Activated B cell treated with CpG ODN at 0.5 μM for 24 hours (primary cell): ENCODE measurements at regions not wholly inside any gene's neighbourhood (a gene's known extent, or its start where the extent isn't known, plus 50 kb on each side); places are given as distances from the start of the nearest gene placed in this dataset.
"Not testable (repeated sequence)": the region's sequence is repeated elsewhere in the genome, so short reads cannot be mapped to it uniquely, and the experiment has no call there.

Experiments
- ATAC-seq: fragments of 200-7000 bp; cut with Tn5 transposase; one replicate; pipeline ENCODE4 v1.10.0; 2021; ENCODE audit warnings: low read depth, mild to moderate bottlenecking, moderate library complexity
- CTCF ChIA-PET: fragments of 350-600 bp; sonication (Branson Sonifier 250); formaldehyde crosslinking; loops from one replicate; lab custom pipeline; 2021; ENCODE audit warnings: antibody characterized with exemption; lab: Charles Lee
- POLR2A ChIA-PET: fragments of 350-600 bp; sonication (Branson Sonifier 250); formaldehyde crosslinking; loops from one replicate; lab custom pipeline; 2021; ENCODE audit warnings: antibody characterized with exemption; lab: Charles Lee
- DNase-seq: peaks from one replicate; pipeline ENCODE4 v3.0.0; 2022
- H3K27ac Mint-ChIP-seq: one replicate; pipeline ENCODE4 v1.8.0; 2020; ENCODE audit warnings: mixed read lengths
- H3K27me3 Mint-ChIP-seq: one replicate; pipeline ENCODE4 v1.8.0; 2021; ENCODE audit warnings: mixed read lengths
- H3K36me3 Mint-ChIP-seq: one replicate; pipeline ENCODE4 v1.8.0; 2021; ENCODE audit warnings: low read depth, mixed read lengths
- H3K4me1 Mint-ChIP-seq: one replicate; pipeline ENCODE4 v1.8.0; 2021; ENCODE audit warnings: mixed read lengths
- H3K4me3 Mint-ChIP-seq: one replicate; pipeline ENCODE4 v1.8.0; 2020; ENCODE audit warnings: mild to moderate bottlenecking, mixed read lengths
- H3K9me3 Mint-ChIP-seq: one replicate; pipeline ENCODE4 v1.8.0; 2020; ENCODE audit warnings: mixed read lengths
- CTCF ChIP-seq: fragments of 200-600 bp; IDR thresholded peaks from one replicate; pipeline ENCODE4 v1.8.0; 2022; ENCODE audit warnings: antibody characterized with exemption, mild to moderate bottlenecking
- intact Hi-C: fragments of 100-400 bp; cut with micrococcal nuclease; formaldehyde crosslinking; loops from one replicate; pipeline ENCODE4 v1.15.1; 2024

- peaks cover 24% of the 10 kb centered on the region for H3K9me3 Mint-ChIP-seq
- ATAC-seq (no peak), DNase-seq (no peak)
- H3K27me3 Mint-ChIP-seq, result peaks cover 8% of the 10 kb centered on the region
- no peak for TF ChIP-seq CTCF
- ChIA-PET POLR2A (no interaction called here), CTCF (interaction anchor here (1.2 kb wide), 1 partner anchor 13 kb away, joined by 5 read pairs; no protein-coding TSS in a partner anchor)
- no peaks in the 10 kb centered on the region for H3K36me3 Mint-ChIP-seq
- intact Hi-C loops, result no loop called here
- H3K4me1 Mint-ChIP-seq, result no peaks in the 10 kb centered on the region
- H3K4me3 Mint-ChIP-seq, result no peak overlapping the region
- H3K27ac Mint-ChIP-seq, result no peak overlapping the region
Measured at GRCh38 chr11:116678887-116679286, 93.9 kb downstream of the BUD13 start.

- H3K4me1 Mint-ChIP-seq, CTCF ChIA-PET, H3K27ac Mint-ChIP-seq, H3K4me3 Mint-ChIP-seq, H3K36me3 Mint-ChIP-seq, POLR2A ChIA-PET, intact Hi-C loops, ATAC-seq, DNase-seq: not testable (repeated sequence)
- peaks cover 14% of the 10 kb centered on the region for H3K9me3 Mint-ChIP-seq
- H3K27me3 Mint-ChIP-seq, result peaks cover 22% of the 10 kb centered on the region
Measured at GRCh38 chr11:116667318-116667717, 105.5 kb downstream of the BUD13 start.

- DNase-seq, H3K27ac Mint-ChIP-seq: not testable (repeated sequence)
Measured at GRCh38 chr11:116666673-116667249, 106.0 kb downstream of the BUD13 start.

GRCh38 chr11:116665523-116665922, 107.3 kb downstream of the BUD13 start:
- ATAC-seq, result no peak
- Mint-ChIP-seq H3K4me3 (no peak overlapping the region), H3K4me1 (no peaks in the 10 kb centered on the region), H3K27me3 (peaks cover 35% of the 10 kb centered on the region), H3K27ac (no peak overlapping the region), H3K36me3 (peaks cover 2% of the 10 kb centered on the region), H3K9me3 (peaks cover 14% of the 10 kb centered on the region)
- no peak for TF ChIP-seq CTCF
- POLR2A ChIA-PET, result no interaction called here
- intact Hi-C loops, result no loop called here
- DNase-seq, result no peak
- CTCF ChIA-PET, result no interaction called here

More at GRCh38 chr11:116666673-116667249, 106.0 kb downstream of the BUD13 start:
- H3K36me3 Mint-ChIP-seq, ATAC-seq, POLR2A ChIA-PET, intact Hi-C loops, H3K4me3 Mint-ChIP-seq, CTCF ChIA-PET, H3K4me1 Mint-ChIP-seq: not testable (repeated sequence)
- H3K9me3 Mint-ChIP-seq, result peaks cover 14% of the 10 kb centered on the region
- peaks cover 27% of the 10 kb centered on the region for H3K27me3 Mint-ChIP-seq

GRCh38 chr11:116661056-116661455, 111.7 kb downstream of the BUD13 start:
- peaks cover 38% of the 10 kb centered on the region for H3K27me3 Mint-ChIP-seq
- H3K9me3 Mint-ChIP-seq, result peaks cover 11% of the 10 kb centered on the region
- H3K27ac Mint-ChIP-seq, result no peak overlapping the region
- POLR2A ChIA-PET, result no interaction called here
- DNase-seq (no peak), ATAC-seq (no peak)
- no peak overlapping the region for H3K4me3 Mint-ChIP-seq
- TF ChIP-seq CTCF, result no peak
- H3K4me1 Mint-ChIP-seq, result no peaks in the 10 kb centered on the region
- CTCF ChIA-PET, result no interaction called here
- peaks cover 2% of the 10 kb centered on the region for H3K36me3 Mint-ChIP-seq
- intact Hi-C loops, result no loop called here

- peaks cover 38% of the 10 kb centered on the region for H3K27me3 Mint-ChIP-seq
- DNase-seq (no peak), ATAC-seq (no peak)
- POLR2A ChIA-PET, result no interaction called here
- no peak overlapping the region for H3K4me3 Mint-ChIP-seq
- TF ChIP-seq CTCF, result no peak
- peaks cover 6% of the 10 kb centered on the region for H3K9me3 Mint-ChIP-seq
- H3K4me1 Mint-ChIP-seq, result no peaks in the 10 kb centered on the region
- H3K27ac Mint-ChIP-seq, result no peak overlapping the region
- CTCF ChIA-PET, result no interaction called here
- no peaks in the 10 kb centered on the region for H3K36me3 Mint-ChIP-seq
- intact Hi-C loops, result no loop called here
Measured at GRCh38 chr11:116660011-116660410, 112.8 kb downstream of the BUD13 start.
